ENCODE measurements at regions not wholly inside any gene's neighbourhood (a gene's known extent, or its start where the extent isn't known, plus 50 kb on each side); places are given as distances from the start of the nearest gene placed in this dataset.

DNA sequence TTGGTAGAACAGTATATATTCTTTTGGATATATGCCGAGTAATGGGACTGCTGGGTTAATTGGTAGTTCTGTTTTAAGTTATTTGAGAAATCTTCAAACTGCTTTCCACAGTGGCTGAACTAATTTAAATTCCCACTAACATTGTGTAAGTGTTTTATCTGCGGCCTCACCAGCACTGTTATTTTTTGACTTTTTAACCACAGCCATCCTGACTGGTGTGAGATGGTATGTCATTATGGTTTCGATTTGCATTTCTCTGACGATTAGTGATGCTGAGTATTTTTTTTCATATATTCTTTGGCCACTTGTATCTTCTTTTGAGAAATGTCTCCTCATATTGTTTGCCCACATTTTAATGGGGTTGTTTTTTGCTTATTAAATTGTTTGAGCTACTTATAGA, 357.4 kb downstream of the C12orf50 start:
- H3K27me3 ChIP-seq: no peaks in the 10 kb centered on the region
- no peaks in the 10 kb centered on the region for H3K36me3 ChIP-seq
- H3K4me3 ChIP-seq: peak overlapping the region; percentile 9; the same call in 1 of the 2 replicates
- no peak for DNase-seq
- H3K9me3 ChIP-seq: no peaks in the 10 kb centered on the region

DNA sequence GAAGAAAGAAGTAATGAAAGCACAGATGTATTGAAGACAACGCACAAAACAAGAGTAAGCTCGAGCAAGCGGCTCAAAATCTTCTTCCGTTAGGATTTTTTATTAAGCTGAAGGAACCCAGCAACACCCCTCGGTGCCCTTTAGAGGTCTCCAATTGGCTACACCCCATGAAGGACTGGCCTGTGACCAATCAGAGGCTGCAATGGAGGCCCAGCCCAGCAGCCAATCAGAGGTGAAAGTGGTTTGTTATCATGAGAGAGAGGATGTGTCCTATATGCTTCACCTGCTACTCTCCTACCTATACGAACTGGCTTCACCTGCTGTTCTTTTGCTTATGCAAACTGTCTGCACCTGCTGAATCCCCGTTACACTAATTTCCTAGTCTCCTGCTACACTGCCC, 358.8 kb downstream of the C12orf50 start:
- no peak for DNase-seq
- Histone ChIP-seq H3K36me3 (no peaks in the 10 kb centered on the region), H3K9me3 (no peaks in the 10 kb centered on the region), H3K4me3 (no peak overlapping the region), H3K27me3 (no peaks in the 10 kb centered on the region)

DNA sequence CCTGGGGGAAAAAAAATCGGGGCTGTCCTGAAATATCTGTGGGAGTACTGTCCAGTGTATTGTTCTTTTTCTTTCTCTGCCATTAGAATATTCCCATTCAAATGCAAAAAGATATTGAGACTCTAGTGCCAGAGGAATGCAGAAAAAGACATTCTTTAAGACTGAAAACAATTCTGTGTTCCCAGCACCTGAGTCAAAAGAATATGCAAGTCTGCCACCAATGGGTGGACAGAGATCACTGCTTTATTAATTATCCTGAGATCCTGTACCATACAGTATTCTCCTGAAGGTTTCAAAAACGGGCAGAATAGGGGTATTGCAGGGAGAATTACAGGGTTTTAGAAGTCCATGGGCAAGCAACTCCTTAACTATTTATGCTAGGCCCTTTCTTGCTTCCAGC, 361.8 kb downstream of the C12orf50 start:
- no peaks in the 10 kb centered on the region for H3K9me3 ChIP-seq
- no peak overlapping the region for H3K4me3 ChIP-seq
- DNase-seq: no peak
- no peaks in the 10 kb centered on the region for H3K27me3 ChIP-seq
- no peaks in the 10 kb centered on the region for H3K36me3 ChIP-seq

DNA sequence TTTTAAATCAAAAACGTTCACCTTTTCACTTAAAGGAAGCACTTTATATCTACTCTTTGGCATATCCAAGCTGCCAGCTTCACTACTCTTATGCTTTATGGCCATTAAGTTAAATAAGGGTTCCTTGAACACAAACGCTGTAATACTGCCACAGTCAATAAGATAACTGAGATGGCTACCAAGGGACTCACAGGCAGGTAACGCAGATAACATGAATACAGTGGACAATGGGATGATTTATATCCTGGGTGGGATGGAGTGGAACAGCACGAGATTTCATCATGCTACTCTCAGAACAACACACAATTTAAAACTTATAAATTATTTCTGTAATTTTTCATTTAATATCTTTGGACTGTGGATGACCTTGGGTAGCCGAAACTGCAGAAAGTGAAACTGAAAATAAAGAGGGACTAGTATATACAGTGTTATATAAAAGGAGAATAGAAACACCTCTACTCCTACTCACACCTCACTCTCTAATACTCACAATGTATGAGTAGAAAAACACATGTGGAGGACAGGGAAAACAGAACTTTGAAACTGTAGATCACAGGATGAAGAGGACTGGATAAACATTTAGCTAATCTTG, 367.3 kb downstream of the C12orf50 start:
- Histone ChIP-seq H3K27me3 (no peaks in the 10 kb centered on the region), H3K9me3 (no peaks in the 10 kb centered on the region), H3K36me3 (no peaks in the 10 kb centered on the region), H3K4me3 (peak overlapping the region; percentile 38)
- DNase-seq: no peak

DNA sequence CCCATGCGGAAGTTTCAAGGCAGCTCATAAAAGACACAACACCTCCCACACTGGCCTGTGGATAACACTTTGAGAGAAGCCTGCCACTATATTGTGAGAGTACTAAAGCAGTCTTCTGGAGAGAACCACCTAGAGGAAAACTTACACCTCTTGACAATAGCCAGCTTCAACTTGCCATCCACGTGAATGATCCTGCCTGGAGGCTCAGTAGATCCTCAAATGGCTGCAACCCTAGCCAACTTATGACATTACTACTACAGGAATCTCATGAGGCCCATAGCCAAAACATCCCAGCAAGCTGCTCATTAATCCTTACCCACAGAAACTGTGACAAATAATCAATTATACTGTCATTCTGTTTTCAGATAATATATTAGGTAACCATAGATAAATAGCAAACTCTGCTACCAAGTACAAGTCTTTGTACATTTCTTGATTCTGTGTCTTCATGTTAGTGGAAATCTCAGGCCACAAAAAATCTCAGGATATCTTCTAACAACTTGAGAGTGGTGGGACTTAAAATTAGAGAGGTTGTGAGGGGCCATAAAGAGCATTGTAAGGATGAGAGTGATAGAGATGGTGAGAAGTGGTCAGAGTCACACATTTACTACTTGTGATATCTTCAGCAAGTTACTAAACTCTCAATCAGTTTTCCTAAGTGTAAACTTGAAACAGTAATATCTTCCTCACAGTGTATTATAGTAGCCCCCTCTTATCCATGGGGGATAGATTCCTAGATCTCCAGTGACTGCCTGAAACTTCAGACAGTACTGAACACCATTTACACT, 368.0 kb downstream of the C12orf50 start:
- peak; percentile 4 for DNase-seq
- Histone ChIP-seq H3K36me3 (no peaks in the 10 kb centered on the region), H3K9me3 (no peaks in the 10 kb centered on the region), H3K4me3 (peak overlapping the region; percentile 38; the same call in 1 of the 2 replicates), H3K27me3 (no peaks in the 10 kb centered on the region)

DNA sequence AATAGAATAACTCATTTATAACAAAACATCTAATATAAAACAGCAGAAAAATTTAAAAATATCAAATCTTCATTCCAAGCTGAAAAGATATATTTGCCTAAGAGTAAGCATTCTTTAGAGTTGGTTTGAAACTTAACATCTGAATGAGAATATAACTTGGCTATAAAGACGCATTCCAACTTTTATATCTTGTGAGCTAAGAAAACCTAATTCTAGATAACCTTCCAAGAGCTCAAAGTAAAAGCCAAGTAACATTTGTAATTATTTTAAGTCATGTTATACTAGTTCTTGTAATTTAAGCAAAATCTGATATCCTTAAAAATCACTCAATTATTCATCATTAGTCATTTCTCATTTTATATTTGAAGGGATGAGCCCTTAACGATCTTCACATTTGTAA, 368.9 kb downstream of the C12orf50 start:
- no peaks in the 10 kb centered on the region for H3K27me3 ChIP-seq
- H3K36me3 ChIP-seq: no peaks in the 10 kb centered on the region
- H3K4me3 ChIP-seq: no peak overlapping the region
- DNase-seq: no peak
- H3K9me3 ChIP-seq: no peaks in the 10 kb centered on the region

DNA sequence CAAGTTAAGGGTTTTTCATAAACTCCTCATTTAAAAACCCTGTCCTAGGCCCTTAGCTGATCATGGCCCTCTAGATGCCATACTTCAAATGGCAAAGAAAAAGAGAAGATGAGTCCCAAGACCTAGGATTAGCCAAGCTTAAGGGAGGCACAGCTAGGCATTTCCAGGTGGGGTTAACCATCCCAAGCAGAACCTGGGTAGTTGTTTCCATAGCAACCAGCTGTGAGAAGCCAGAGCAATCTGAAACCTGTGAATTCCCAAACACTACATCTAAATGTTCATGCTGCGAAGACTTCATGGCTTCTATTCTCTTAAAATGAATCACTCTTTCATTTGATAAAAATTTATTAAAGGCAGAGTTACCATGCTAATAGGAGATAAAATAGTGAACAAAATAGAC, 372.9 kb downstream of the C12orf50 start:
- no peak for DNase-seq
- H3K4me3 ChIP-seq: no peak overlapping the region
- H3K9me3 ChIP-seq: no peaks in the 10 kb centered on the region
- H3K27me3 ChIP-seq: no peaks in the 10 kb centered on the region
- H3K36me3 ChIP-seq: no peaks in the 10 kb centered on the region

DNA sequence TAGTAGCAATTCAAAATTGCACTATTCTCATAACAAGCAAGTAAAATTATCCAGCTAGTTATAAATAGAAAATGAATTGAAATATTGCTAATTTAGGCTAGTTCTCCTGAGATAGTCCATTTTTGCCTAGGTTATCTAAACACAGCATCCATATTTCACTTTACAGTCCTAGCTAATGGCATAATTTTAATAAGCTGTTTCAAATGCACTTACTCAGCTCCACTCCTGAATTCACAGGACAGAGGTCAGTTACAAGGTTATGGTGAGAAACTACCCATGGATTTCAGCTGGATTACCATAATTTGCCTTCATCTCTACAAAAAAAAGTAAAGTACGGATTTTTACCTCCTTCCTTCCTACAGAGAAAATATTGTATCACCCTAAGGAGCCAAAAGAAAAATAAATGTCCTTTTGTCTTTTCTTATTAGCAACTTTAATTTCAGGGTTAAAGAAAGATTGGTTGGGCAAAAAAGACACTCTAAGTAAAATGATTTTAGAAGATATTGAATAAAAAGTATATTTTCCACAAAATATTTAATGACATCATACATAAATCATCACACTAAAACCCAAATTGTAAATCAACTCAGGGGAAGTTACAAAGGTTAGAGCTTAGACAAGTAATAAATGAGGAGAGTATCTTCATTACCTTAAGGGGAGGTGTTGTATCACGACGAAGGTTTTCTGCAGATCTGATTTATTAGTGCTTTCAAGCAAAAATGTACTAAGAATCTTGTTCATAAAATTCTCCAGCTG, 377.4 kb downstream of the C12orf50 start:
- Histone ChIP-seq H3K9me3 (no peaks in the 10 kb centered on the region), H3K4me3 (no peak overlapping the region), H3K27me3 (no peaks in the 10 kb centered on the region), H3K36me3 (no peaks in the 10 kb centered on the region)
- DNase-seq: no peak

DNA sequence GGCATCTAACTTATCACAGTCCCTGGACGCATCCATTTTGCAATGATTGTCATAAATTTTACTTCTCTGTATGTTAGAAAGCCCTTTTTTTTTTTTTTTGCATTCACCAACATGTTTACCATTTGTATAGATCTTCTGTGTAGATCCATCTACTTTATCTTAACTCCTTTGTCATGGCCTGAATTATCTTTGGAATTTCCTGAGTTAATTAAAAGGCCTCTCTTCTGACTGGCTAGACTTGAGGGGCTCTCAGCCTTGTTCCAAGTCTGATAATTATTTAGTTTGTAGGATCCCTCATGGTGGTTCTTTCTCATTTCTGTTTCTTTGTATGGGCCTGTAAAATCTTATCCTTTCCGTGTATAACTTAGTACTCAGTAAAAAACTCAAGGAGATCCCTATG, 387.0 kb downstream of the C12orf50 start:
- no peaks in the 10 kb centered on the region for H3K27me3 ChIP-seq
- H3K9me3 ChIP-seq: no peaks in the 10 kb centered on the region
- no peak for DNase-seq
- H3K4me3 ChIP-seq: no peak overlapping the region
- no peaks in the 10 kb centered on the region for H3K36me3 ChIP-seq

DNA sequence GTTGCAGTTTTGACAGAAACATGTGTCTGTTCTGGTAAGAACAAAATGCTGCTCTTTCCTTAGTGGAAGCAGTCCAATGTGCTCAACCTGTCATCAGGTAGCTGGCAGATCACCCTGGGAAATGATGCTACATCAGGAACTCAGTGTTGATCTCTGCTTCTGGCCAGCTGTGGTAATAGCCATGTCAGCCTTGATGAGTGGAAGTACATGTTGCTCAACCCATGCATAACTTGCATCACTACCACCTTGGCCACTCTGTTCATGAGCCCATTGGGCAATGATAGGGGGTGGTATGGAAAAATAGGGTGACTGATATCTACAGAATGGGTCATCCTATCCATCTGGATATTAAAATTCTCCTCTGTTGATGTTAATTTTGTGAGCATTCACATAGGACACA, 411.0 kb downstream of the C12orf50 start:
- Histone ChIP-seq H3K4me3 (no peak overlapping the region), H3K9me3 (no peaks in the 10 kb centered on the region), H3K27me3 (no peaks in the 10 kb centered on the region), H3K36me3 (no peaks in the 10 kb centered on the region)
- DNase-seq: no peak

DNA sequence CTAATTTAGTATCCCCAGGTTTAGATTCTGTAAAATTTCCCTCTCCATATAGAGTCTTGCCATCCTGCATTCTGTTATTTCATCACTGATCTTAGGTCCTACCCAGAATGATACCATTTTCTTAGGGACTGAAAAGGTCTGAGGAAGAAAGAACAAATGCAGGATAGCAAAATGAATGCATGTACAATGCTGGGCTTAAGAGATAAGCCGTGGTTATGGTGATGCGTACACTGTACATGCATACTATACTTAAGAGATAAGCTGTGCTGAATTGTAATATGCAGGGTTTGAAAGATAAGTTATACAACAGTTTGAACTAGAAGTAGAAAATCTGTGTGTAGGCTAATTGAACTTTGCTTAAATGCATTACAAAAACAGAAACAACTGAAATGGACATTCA, 416.2 kb downstream of the C12orf50 start:
- H3K36me3 ChIP-seq: no peaks in the 10 kb centered on the region
- DNase-seq: no peak
- no peaks in the 10 kb centered on the region for H3K9me3 ChIP-seq
- H3K27me3 ChIP-seq: no peaks in the 10 kb centered on the region
- H3K4me3 ChIP-seq: no peak overlapping the region

DNA sequence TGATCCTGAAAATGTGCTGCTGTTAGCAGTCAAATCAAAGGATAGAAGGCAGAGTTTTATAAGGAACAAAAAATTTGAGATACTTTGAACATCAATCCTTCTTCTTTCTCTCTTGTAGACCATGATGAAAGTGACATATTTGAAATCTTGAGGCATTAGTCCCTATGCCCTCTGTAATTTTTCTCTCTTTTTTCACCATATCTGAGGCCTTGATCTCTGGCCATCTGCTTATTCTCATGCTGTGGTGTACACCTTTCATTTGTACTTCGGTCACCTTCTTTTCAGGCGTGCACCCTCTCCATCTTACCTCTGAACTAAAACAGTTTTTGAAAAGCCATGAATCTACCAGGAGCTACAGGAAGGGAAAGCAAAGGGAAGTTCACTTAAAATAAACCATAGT, 420.9 kb downstream of the C12orf50 start:
- no peak for DNase-seq
- Histone ChIP-seq H3K36me3 (no peaks in the 10 kb centered on the region), H3K4me3 (no peak overlapping the region), H3K27me3 (no peaks in the 10 kb centered on the region), H3K9me3 (no peaks in the 10 kb centered on the region)

DNA sequence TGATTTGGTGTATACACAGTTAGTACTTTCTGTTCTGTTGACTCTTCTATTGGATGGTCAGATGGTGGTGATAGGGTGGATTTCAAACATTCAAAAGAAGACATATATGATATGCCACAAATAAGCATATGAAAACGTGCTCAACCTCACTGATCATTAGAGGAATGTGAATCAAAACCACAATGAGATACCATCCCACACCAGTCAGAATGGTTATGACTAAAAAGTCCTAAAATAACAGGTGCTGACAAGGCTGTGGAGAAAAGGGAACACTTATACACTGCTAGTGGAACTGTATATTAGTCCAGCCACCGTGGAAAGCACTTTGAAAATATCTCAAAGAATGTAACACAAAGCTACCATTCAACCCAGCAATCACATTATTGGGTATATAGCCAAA, 425.5 kb downstream of the C12orf50 start:
- Histone ChIP-seq H3K4me3 (no peak overlapping the region), H3K9me3 (no peaks in the 10 kb centered on the region), H3K27me3 (no peaks in the 10 kb centered on the region), H3K36me3 (no peaks in the 10 kb centered on the region)
- DNase-seq: no peak

DNA sequence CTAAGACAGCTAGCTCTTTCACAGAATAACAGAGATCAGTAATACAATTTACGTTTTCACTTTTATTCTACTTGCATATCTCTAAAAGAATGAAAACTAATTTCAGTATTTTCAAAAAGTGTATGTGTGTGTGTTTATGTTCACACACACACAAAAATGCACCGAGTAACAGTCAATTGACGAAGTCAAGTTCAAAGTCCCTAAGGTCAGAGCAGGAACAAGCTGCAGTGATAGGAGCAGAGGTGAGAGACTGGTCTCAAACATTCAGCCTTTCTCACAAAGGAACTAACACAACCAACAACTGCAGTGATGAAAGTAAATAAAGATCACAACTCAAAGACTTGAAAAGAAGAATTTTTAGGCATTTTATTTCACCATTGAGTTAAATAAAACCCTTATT, 429.7 kb downstream of the C12orf50 start:
- Histone ChIP-seq H3K36me3 (no peaks in the 10 kb centered on the region), H3K27me3 (no peaks in the 10 kb centered on the region), H3K9me3 (no peaks in the 10 kb centered on the region), H3K4me3 (no peak overlapping the region)
- DNase-seq: no peak

DNA sequence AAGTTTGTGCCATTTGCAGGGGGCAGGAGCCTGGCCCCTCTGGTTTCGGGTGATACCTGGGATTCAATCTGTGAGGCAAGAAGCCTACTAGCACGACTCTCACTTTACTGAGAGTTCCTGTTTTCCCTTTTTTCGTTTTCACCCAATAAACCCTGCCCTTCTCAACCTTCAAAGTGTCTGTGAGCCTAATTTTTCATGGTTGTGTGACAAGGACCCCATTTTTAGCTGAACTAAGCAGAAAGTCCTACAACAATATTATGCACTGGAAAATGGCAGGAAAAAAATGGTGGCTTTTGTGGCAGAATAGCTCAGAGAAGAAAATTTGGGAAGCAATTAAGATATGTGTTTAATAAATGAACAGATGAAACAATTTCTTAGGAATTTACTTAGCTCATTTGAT, 432.1 kb downstream of the C12orf50 start:
- Histone ChIP-seq H3K27me3 (no peaks in the 10 kb centered on the region), H3K36me3 (no peaks in the 10 kb centered on the region), H3K4me3 (no peak overlapping the region), H3K9me3 (no peaks in the 10 kb centered on the region)
- DNase-seq: no peak

DNA sequence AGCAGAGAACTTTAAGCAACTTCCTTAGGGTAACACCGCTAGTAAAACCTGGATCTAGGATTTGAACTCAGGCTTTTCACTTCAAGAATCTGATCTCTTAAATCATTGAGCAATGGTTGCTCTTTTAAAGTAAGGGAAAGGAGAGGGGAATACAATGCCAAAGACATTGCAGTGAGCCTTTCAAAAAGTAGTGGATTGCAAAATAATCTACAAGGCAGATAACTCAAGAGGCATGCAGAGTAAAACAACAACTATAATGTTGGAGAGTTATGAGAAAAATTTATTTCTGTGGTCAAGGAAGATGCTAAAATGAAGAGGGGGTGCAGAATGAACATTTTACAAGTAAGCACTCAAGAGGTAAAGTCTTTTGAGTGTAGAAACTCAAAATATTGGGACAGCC, 432.6 kb downstream of the C12orf50 start:
- no peaks in the 10 kb centered on the region for H3K36me3 ChIP-seq
- no peak for DNase-seq

DNA sequence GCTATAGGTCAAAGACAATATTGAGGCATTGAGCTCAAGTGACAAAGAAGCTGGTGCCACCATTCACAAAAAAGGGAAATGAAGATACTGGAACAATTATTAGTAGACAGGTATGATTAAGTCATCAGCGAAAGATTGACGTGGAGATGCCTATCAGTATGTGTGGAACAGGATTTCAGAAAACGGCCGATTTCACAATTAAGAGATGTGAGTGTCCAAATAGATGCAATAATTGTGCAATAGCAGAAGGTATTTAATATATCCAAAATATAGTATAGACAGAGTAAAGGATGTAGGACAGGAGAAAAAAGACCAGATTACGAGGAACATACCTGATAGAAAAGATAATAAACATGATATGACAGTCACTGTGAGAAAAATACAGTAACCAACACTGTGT, 433.1 kb downstream of the C12orf50 start:
- no peak for DNase-seq
- no peak overlapping the region for H3K4me3 ChIP-seq

More for the DNA sequence above, 432.6 kb downstream of the C12orf50 start:
- H3K9me3 ChIP-seq: no peaks in the 10 kb centered on the region
- no peaks in the 10 kb centered on the region for H3K27me3 ChIP-seq
- no peak overlapping the region for H3K4me3 ChIP-seq

More for the DNA sequence above, 433.1 kb downstream of the C12orf50 start:
- H3K9me3 ChIP-seq: no peaks in the 10 kb centered on the region
- no peaks in the 10 kb centered on the region for H3K36me3 ChIP-seq
- H3K27me3 ChIP-seq: no peaks in the 10 kb centered on the region

Data from MG63 (cell line).